ENCODE measurements at regions not wholly inside any gene's neighbourhood (a gene's known extent, or its start where the extent isn't known, plus 50 kb on each side); places are given as distances from the start of the nearest gene placed in this dataset.
"Not testable (repeated sequence)": the region's sequence is repeated elsewhere in the genome, so short reads cannot be mapped to it uniquely, and the experiment has no call there.

DNA sequence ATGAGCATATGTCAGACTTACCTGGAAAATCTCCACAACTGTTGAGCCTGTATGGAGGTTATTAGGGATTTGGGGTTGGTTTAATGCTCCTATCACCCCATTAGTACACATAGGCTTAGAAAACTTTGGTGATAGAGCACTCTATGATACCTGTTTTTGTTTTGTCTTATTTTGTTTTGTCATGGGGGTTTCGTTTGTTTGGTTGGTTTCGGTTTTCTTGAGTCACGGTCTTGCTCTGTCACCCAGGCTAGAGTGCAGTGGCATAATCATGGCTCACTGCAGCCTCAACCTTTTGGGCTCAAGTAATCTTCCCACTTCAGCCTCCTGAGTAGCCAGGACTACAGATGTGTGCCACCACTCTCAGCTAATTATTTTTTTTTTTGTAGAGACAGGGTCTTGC lies 70.0 kb downstream of the MZT1 start:
- DNase-seq (ENCODE audit: low spot score) = no peak

DNA sequence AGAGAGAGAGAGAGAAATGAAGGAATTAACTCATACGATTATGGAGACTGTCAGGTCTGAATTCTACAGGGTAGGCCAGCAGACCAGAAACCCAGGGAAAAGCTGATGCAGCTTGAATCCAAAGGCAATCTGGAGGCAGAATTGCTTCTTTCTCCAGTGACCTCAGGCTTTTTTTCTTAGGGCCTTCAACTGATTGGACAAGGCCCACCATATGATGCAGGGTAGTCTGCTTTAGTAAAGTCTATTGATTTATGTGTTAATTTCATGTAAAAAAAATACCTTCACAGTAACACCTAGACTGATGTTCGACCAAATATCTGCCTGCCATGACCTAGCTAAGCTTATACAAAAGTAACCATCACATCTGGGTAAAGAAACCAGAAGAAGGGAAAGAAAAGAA lies 71.1 kb downstream of the MZT1 start:
- DNase-seq (ENCODE audit: low spot score) = no peak

DNA sequence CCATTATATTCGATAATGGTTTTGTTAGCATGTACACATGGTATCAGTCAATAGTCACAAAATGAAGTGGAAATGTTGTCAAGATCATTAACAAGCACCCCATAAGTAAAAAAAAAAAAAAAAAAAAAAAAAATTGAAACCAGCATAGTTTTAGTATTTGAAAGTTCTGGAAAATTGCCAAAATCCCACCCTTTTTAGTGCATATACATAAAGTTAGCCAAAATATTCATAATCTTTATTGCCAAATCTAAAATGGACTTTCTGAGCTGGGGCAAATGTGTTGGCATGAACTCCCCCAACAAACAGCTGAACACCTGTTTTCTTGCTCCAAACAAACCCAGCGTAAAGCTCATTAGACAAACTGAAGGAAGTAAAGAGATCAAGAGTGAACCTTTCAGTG lies 73.9 kb downstream of the MZT1 start:
- no peak for DNase-seq (ENCODE audit: low spot score)

DNA sequence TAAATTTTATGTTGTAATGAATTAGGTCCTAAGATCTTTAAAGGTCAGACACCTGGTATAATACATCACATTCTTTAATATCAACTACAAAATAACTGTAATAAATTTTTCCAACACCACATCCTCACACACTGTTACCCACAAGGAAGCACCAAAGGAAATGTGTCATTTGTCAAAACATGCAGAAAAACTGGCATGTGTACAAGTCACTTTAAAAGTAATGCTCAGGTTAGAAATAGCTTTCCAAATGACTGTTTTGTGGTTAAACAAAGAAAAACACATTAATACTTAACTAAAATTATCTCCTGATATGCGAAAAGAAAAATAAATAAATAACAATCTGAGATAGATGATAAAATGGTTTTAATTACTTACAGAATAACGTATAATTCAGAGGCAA lies 74.7 kb downstream of the MZT1 start:
- no peak for DNase-seq (ENCODE audit: low spot score)

DNA sequence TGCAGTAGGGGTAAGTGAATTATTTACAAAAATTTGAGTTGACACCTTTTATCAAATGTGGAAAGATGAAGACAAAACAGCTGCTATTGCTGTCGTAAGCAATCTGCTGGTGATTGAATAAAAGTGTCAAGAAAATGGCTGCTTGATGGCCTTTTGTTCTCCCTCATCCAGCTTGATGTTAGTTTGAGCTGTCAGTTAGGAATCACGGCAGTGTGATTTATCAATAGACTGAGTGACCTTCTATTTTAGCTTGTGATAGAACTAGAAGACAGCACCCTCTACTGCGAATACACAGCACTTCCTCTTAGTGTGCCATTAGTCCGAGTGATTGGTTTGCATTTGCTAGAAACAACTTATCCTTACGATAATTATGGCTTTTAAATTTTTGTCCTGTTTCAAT lies 76.3 kb downstream of the MZT1 start:
- peak; percentile 11 for DNase-seq (ENCODE audit: low spot score)

DNA sequence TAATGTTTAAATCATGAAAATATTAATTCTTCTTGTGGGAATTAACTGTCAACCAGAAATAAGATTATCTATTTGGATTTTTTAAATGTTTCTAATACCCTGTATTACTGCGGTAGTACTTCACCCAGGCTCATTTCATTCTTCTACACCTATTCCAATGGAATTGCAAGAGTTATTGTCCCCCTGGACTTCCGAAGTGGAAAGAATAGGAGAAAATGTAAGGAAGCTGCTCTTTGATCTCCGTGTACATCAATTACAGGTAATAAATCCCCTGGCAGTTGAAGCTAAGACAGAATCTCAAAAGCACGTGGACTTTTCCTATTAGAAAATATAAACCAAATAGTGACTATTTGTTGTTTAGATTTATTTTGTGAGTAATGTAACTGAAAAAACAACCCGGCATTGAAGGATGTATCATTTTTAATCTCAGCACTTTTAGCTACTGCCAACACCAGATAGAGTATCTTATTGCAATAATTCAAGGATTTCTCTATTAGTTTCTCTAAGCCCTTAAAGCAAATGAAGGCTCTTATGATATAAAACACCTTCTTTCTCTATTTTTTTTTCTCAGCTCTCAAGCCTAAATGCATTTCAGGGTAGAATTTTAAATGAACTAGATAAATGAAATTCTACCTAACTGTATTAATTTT lies 77.3 kb downstream of the MZT1 start:
- no peak for DNase-seq (ENCODE audit: low spot score)

DNA sequence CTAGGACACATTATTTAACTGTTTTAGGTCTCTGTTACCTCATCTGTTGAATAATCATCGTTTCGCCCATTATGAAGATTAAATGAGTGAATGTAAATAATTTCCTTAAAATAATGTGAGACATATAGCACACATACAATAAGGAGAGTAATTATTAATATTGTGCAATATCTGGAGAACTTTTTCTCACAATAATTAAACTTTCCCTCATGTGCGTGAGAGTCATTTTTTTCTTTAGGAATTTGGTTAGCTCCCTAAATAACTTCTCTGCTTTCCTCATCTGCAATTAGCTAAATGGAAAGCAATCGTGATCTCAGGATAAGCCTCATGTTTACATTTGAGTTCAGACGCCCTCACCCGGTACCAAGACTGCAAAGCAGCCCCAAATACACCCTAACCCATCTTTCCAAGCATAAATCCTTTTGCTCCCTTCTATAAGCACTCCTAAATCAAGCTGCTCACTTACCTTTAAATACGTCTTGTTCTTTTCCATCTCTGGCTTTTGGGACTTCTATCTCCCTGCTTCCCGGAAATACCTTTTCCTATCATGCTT lies 78.8 kb downstream of the MZT1 start:
- DNase-seq (ENCODE audit: low spot score) = peak; percentile 10

DNA sequence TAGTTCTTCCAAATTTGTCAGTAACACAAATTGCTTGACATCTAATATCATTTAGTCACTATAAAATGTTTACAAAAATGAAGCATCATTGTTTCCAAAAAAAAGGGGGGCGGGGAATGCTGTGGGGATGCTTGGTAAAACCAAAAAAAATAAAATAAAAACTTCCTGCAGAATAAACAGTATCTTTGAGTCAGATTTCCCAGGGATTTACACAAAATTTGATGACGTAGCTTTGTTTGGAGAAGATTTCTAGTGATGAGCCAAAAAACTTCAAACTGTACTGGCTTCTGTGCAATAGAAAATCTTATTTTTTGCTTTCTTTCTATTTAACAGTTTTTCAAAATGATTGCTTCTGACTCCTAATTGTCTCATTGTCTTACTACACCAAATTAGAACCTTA lies 80.0 kb downstream of the MZT1 start:
- DNase-seq (ENCODE audit: low spot score) = no peak

DNA sequence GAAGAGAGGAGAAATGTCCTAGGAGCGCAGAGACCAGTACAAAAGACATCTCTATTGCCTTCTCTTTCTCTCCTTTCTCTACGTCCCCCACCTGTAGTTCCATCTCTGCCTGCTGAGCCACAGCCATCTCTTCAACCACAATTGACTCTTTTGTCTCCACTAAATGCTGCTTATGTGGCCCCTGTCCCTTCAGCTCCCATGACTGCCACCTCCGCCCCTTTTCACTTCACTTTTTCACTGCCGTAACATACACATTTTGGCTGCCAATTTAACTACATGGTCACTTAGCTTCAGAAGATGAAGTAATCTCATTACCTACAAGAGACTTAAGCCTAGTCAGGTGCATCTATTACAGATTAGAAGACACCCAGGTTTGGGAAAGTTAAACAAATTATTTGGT lies 81.9 kb downstream of the MZT1 start:
- DNase-seq (ENCODE audit: low spot score) = no peak

DNA sequence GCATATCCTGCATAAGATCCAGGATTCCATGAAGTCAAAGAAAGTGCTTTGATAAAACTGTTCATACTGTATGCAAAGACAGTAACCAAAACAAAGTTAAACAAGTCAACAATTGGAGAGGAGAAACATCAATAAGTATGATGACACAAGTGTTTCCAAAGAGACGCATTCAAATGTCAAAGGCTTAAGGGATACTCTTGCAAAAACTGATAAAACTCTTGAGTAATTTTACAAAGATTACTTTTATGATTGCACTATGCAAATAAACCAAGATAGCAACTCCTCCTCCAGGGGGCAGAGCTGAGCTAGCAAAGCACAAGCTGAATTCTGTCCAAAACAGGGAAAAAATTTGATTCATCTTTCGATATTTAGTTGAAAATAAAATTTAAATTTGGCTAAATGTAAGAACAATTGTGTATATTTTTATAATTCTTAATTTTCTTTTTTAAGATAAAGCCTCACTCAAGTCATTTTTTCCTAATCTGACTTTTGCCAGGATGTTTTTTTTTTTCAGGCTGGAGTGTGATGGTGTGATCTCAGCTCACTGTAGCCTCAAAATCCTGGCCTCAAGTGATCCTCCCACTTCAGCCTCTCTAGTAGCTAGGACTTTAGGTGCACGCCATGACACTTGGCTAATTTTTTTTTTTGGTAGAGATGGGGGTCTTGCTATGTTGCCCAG lies 84.0 kb downstream of the MZT1 start:
- peak; percentile 20 for DNase-seq (ENCODE audit: low spot score)

DNA sequence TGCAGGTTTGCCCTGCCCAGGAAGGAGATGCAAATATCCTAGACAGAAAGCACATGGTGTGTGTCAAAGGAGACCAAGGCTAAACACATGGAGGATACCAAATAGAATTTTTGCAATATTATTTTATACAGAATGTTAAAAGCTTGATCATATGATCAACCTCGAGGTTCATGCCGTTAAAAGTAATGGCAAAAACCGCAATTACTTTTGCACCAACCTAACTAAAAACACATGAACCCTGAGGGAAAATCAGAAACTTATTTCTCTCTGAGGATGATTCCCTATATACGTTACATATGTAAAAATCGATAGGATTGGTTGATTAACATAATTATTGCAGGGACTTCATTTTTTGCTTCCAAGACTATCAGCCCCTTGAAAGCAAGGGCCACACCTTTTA lies 88.1 kb downstream of the MZT1 start:
- DNase-seq (ENCODE audit: low spot score) = no peak

DNA sequence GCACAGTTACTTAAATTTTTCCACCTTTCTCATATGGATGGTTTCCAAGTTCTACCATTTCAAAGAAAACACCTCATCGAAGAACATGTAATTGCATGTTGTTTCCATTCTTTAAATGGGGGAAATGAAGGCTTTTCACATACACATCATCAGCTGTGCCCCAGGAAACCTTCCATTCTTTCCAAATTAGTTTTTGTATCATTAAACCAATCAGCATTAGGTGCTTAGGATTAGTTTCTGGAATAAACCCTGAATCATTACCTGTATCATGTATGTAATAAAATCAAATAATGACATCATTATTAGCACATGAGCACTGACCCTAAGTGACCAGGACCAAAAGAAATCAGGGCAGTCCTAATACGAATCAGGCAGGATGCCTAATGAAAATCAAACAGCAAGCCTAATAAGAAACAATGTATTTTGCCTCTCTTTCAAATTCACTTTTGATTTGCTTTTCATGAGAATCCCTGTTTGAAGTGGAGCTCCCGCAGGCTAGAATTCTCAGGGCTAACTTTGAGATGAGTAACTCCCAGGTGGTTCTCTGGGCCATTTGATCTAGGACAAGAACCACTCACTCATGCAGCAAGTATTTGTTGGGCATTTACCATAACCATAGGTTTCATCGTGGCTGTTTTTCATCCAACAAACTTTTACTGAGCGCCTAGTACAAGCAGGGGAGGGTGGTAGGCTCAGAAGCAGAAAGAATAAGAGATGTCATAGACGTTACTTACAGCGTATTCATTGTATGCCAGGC lies 89.2 kb downstream of the MZT1 start:
- DNase-seq (ENCODE audit: low spot score) = no peak

DNA sequence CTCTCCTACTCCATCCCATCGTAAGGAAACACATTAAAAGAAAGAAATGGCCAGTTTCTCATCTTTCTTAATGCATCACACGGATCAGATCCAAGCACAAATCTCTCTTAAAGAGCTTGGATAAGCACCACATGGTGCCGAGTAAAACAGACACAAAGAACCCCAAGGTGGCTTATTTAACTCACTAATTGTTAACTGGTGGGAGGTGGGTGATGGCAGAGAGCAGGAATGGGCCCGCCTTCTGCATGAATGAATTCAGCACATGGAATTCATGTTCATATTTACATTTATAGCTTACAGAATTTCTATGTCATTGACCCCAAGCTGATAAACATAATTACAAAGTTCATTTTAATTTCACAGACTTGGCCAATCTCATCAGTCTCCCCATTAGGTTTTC lies 89.9 kb downstream of the MZT1 start:
- no peak for DNase-seq (ENCODE audit: low spot score)

DNA sequence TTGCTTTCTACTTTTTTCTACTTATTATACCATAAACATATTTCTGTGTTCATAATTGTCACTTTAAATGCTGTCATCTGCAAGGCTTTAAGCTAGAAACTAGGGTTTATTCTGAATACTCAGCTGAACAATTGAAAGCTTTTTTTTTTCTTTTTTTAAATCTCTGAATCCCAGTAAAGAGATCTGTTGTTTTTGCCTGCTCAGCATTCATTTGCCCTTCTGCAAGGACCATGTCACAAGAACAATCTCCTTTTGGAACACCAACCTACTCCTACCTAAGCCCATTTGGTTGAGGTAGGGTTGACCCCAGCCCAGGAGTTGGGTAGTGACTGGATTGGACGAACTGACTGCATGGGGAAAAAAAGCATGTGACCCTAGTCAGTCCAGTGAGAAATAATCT lies 92.6 kb downstream of the MZT1 start:
- no peak for DNase-seq (ENCODE audit: low spot score)

DNA sequence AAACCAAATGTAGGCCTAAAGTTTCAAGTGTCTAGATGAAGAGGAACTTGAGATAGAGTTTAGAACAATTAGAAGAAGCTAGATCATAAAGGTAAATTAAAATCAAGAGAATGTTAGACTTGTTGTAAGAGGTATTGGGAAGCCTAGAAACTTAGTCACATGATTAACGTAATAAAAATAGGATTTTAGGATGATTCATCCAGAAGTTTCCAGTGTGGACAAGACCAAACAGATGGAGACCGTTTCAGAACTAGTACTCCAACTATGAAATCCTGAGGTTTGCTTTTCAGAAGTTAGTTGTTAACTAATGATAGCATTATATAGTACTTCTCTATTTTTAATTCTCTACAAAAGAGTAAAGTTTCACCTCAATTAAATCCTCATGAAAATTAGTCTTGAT lies 104.9 kb downstream of the MZT1 start:
- no peak for DNase-seq (ENCODE audit: low spot score)

DNA sequence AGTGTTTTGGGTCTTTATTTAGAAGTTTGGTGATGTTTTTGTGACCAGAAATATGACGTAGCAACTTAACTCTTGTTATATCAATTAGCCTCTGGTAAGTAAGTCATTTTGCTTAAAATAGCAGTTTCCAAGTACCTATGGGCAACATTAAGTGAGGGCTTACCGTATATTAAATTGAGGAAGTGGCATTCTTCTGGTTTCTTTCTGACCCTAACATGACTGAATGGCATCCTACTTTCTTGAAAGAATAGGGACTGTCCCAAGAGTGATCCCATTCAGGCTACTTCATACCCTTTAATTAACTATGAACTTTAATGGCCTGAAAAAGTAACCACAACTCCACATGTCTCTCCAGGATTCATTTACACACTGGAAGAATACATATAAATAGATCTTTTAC lies 106.6 kb downstream of the MZT1 start:
- no peak for DNase-seq (ENCODE audit: low spot score)

DNA sequence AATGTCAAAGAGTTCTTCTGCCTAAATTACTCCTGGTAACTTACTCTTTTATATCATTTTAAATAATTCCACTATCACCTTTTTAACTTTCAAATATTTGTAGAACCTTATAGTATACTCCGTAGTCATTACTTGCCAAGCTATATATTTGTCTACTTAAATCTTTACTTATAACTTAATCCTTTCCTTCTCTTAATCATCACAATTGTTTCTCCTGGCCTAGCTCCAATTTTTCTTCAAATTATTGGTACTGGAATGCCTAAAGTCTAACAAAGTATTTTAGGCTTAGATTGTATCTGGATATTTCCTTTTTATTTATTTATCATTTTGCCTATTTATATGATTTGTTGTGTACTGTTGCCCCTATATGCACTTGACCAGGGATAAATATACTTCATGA lies 109.5 kb downstream of the MZT1 start:
- DNase-seq (ENCODE audit: low spot score) = no peak

DNA sequence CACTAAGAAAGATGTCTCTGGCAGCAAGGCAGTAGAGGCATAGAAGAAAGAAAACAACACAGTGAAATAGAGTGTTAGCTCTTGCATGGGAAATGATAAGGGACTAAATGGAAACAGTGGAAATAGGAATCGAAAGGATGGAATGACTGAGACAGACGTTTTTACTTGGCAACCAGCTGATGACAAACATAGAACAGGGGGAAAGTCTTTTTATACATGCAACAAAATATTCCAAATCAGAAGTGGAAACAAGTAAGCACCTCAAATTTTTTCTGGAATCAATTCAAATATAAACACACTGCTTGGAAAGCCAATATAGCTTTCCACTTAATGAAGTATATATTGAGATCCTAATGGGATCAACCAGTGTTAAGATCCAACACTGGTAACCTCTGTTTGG lies 110.2 kb downstream of the MZT1 start:
- no peak for DNase-seq (ENCODE audit: low spot score)

DNA sequence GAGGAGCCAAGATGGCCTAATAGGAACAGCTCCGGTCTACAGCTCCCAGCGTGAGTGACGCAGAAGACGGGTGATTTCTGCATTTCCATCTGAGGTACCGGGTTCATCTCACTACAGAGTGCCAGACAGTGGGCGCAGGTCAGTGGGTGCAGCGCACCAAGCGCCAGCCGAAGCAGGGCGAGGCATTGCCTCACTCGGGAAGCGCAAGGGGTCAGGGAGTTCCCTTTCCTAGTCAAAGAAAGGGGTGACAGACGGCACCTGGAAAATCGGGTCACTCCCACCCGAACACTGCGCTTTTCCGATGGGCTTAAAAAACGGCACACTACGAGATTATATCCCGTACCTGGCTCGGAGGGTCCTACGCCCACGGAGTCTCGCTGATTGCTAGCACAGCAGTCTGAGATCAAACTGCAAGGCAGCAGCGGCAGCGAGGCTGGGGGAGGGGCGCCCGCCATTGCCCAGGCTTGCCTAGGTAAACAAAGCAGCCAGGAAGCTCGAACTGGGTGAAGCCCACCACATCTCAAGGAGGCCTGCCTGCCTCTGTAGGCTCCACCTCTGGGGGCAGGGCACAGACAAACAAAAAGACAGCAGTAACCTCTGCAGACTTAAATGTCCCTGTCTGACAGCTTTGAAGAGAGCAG lies 117.1 kb downstream of the MZT1 start:
- not testable (repeated sequence) for DNase-seq (ENCODE audit: low spot score)

DNA sequence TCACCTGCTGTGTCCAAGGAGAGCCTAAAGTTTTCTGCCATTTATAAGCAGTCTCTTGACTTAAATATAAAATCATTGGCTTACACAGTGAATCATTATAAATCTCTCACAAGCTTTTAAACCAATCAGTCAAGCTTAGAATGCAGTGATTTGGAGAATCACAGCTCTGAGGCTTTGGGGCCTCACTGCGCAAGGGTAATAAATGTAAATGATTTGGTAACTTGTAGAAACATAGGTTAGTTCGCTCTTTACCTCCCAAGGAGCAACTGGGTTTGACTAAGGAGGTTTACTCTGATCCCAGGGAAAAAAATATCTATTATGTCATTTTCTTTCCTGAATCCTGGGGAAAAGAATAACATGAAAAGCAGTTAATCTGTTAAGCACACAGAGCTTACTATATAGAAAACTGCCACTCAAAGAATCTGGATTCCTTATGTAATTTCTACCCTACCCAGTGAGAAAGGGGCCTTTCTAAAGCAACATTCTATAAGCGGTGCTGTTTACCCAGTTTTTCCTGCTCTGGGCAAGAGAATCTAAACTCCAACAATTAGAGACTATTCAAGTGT lies 128.2 kb downstream of the MZT1 start:
- no peak for DNase-seq (ENCODE audit: low spot score)

DNA sequence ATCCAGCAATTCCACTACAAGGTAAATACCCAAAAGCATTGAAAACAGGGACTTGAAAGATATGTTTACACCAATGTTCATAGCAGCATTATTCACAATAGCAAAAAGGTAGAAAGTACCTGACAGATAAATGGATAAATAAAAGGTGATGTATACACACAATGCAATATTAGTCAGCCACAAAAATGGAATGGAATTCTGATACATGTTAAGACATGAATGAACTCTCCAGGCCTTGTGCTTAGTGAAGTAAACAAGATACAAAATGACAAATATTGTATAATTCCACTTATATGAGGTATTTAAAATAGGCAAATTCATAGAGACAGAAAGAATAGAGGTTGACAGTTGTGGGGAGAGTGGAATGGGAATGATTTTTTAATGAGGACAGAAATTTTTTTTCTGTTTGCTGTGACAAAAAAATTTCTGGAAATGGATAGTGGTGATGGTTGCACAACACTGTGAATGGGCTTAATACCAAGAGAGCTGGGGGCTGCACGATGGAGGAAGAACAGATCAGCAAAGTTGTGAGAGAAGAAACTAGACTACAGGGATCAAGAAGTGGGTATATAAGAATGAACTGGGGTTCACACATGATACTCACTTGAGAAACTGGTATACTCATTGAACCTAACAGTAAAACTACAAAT lies 137.2 kb downstream of the MZT1 start:
- no peak for DNase-seq (ENCODE audit: low spot score)

DNA sequence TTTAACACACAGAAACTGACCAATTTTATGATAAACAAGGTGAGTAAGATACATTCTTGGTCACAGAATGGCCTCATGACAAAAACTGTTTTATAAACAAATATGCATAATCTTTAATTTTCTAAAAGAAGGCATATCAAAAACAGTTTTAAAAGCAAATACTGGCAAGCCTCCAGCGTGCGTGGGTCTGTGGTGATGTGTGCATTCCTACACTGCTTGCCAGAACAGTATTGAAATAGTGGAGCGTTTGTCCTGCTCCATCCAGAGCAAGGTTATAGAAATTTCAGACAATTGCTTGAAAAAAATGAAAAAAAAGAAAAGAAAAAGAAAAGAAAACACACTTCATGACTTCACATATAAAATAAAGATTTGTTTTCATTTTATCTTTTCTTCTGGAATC lies 140.9 kb downstream of the MZT1 start:
- DNase-seq (ENCODE audit: low spot score) = no peak
